AG04449 (cell line): ENCODE measurements at regions not wholly inside any gene's neighbourhood (a gene's known extent, or its start where the extent isn't known, plus 50 kb on each side); places are given as distances from the start of the nearest gene placed in this dataset.
"Not testable (repeated sequence)": the region's sequence is repeated elsewhere in the genome, so short reads cannot be mapped to it uniquely, and the experiment has no call there.

Experiments used
- CTCF ChIA-PET: fragments of 350-600 bp; formaldehyde crosslinking; extraction: SDS; loops from one replicate; lab custom pipeline; 2021; ENCODE audit warnings: antibody characterized with exemption; lab: Yijun Ruan, JAX
- POLR2A ChIA-PET: fragments of 400-600, 350-600 bp; formaldehyde crosslinking; extraction: SDS; loops from one replicate; lab custom pipeline; 2020; ENCODE audit warnings: antibody characterized with exemption, inconsistent platforms; lab: Yijun Ruan, JAX
- DNase-seq: peaks from one replicate; pipeline ENCODE4 v3.0.0-alpha.2; 2010; ENCODE audit warnings: low read depth, low spot score
- H3K4me3 ChIP-seq: 2 replicates; pipeline ENCODE4 v1.5.1; 2011; ENCODE audit warnings: low read depth, mild to moderate bottlenecking, control low read depth, low read length
- TF ChIP-seq, protein P1 (sequence below): IDR thresholded peaks from one replicate; pipeline ENCODE4 v1.5.1; 2011; ENCODE audit warnings: mild to moderate bottlenecking, moderate library complexity, low read length, control low read depth, inconsistent platforms; ENCODE audit not compliant: insufficient read depth; ENCODE audit errors: missing control alignments

DNA sequence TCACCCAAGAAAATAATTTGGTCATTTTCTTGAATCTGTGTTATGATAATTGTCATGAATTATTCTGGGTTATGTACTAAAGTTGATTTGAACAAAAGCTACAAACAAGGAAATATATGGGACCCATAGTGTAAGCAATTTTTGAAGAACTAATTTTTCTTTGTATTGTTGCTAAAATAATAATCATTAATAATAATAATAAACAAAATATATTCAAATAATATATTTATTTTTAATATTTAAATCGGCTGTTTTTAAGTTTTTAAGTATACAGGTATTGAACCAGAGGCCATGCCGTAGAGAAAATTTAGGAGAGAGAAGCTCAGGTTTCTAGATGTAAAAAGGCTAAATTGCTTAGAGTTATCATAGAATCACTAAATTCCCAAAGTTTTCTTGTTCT is 747.3 kb downstream of the LUZP2 start:
- TF ChIP-seq, protein P1, sequence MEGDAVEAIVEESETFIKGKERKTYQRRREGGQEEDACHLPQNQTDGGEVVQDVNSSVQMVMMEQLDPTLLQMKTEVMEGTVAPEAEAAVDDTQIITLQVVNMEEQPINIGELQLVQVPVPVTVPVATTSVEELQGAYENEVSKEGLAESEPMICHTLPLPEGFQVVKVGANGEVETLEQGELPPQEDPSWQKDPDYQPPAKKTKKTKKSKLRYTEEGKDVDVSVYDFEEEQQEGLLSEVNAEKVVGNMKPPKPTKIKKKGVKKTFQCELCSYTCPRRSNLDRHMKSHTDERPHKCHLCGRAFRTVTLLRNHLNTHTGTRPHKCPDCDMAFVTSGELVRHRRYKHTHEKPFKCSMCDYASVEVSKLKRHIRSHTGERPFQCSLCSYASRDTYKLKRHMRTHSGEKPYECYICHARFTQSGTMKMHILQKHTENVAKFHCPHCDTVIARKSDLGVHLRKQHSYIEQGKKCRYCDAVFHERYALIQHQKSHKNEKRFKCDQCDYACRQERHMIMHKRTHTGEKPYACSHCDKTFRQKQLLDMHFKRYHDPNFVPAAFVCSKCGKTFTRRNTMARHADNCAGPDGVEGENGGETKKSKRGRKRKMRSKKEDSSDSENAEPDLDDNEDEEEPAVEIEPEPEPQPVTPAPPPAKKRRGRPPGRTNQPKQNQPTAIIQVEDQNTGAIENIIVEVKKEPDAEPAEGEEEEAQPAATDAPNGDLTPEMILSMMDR, result no peak
- ChIA-PET POLR2A (no interaction called here), CTCF (no interaction called here)
- H3K4me3 ChIP-seq, result no peak overlapping the region
- no peak for DNase-seq

DNA sequence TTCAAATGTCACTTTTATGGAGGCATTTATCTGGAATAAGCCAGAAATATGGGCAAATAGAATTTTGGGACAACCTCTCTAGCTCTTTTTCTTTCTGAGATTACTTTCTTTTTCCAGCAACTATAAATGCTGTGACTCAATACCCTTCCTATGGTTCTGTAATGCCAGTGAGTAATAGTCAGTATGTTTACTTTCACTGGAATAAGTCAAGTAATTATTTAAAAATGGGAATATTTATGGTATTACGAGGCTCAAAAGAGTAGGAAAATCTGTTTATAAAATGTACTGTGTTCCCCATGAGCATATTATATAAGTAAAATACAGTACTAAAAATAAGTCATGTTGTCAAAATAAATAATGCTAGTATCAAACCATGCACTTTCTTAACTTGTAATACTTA is 750.5 kb downstream of the LUZP2 start:
- TF ChIP-seq, protein P1, result no peak
- ChIA-PET CTCF (no interaction called here), POLR2A (no interaction called here)
- H3K4me3 ChIP-seq, result no peak overlapping the region
- no peak for DNase-seq

DNA sequence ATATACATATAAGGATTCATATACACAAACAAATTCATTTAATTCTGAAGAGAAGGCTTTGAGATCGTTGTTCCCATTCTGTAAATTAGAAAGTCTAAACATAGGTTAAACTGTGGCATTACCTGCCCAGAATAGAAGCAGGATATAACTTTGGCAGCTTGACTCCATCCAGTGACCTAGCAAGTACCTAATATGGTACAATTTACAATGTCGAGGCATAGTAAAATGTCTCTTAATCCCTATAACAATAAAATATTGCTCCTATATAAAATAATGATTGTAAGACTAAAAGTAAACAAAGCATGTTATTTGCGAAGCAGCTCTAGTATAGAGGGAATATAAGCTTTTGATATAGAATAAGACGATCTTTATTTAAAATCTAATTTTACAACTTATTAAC is 756.0 kb downstream of the LUZP2 start:
- H3K4me3 ChIP-seq, result no peak overlapping the region
- TF ChIP-seq, protein P1, result no peak
- ChIA-PET CTCF (no interaction called here), POLR2A (no interaction called here)
- DNase-seq, result no peak

DNA sequence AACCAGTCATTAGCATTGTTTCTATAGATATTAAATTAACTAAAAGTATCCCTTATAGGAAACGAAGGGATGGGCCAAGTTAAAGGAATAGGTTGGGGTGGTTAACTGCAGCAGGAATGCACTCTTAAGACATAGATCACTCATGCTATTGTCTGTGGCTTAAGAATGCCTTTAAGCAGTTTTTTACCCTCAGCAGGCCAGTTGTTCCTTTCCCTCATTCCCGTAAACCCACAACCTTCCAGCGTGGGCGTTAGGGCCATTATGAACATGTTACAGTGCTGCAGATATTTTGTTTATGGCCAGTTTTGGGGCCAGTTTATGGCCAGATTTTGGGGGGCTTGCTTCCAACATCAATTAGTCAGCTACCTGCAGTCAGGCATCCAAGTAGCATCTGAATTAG is 767.0 kb downstream of the LUZP2 start:
- CTCF ChIA-PET, POLR2A ChIA-PET, DNase-seq, H3K4me3 ChIP-seq: not testable (repeated sequence)

DNA sequence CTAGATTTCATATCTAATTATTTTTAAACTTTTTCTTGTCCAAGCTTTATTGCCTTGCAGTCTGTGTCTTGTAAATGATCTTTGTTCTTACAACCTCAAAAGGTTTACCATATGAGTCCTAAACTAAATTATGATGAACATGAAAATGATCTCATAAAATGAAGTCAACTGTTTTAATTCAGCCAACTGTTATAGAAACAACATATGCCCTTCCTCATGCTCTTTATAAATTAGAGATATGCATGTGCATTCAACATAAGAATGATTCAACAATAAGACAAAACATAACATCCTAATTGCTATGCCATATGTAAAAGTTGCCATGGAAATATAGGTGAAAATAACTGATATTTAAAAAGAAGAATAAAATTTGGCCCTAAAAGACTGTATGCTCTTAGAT is 774.4 kb downstream of the LUZP2 start:
- POLR2A ChIA-PET, result no interaction called here
- no peak for DNase-seq
- CTCF ChIA-PET, result no interaction called here
- TF ChIP-seq, protein P1, result no peak
- H3K4me3 ChIP-seq, result no peak overlapping the region

DNA sequence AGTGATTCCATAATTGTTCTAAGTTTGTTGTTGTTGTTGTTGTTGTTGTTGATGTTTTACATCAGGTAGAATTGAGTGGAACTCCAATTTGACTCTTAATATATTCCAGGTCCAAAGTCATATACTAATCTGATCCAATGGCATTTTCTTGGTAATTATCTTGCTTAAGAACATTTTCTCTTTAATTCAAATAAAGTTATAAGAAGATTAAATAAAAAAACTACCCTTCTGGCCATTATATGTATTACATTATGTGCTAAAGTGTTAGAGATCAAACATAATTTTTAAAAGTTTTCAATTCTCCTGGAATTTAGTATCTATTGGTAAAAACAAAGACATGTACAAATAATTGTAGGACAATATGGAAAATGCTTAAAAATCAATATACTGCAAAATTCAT is 775.4 kb downstream of the LUZP2 start:
- TF ChIP-seq, protein P1, result no peak
- H3K4me3 ChIP-seq, result no peak overlapping the region
- DNase-seq, result no peak
- CTCF ChIA-PET, result no interaction called here
- POLR2A ChIA-PET, result no interaction called here

DNA sequence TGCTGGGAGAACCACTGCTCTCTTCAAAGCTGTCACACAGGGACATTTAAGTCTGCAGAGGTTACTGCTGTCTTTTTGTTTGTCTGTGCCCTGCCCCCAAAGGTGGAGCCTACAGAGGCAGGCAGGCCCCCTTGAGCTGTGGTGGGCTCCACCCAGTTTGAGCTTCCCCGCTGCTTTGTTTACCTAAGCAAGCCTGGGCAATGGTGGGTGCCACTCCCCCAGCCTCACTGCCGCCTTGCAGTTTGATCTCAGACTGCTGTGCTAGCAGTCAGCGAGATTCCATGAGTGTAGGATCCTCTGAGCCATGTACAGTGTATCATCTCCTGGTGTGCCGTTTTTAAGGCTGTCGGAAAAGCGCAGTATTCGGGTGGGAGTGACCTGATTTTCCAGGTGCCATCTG is 784.0 kb downstream of the LUZP2 start:
- DNase-seq, CTCF ChIA-PET, H3K4me3 ChIP-seq, POLR2A ChIA-PET: not testable (repeated sequence)

DNA sequence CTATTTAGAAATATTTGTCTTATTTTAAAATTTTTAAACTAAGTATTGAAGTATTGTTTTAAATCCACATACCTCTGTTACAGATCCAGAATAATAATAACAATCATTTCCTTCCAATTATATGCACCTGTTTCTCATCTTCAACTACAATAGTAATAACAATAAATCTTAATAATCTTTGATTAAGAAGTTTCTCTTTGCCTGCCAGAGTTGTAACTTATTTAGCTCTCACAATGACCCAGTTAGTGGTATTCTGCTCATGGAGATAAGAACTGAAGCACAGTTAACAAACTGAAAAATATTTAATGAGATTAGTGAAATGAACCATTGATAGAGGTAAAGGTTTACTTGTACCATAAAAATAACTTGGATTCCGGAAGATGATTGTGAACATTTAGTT is 796.3 kb downstream of the LUZP2 start:
- no peak for DNase-seq
- CTCF ChIA-PET, result no interaction called here
- POLR2A ChIA-PET, result no interaction called here
- no peak overlapping the region for H3K4me3 ChIP-seq
- TF ChIP-seq, protein P1, result no peak
